Ishikawa (cell line): ENCODE measurements at regions not wholly inside any gene's neighbourhood (a gene's known extent, or its start where the extent isn't known, plus 50 kb on each side); places are given as distances from the start of the nearest gene placed in this dataset.

Experiments
- CEBPB ChIP-seq: IDR thresholded peaks from 2 replicates; pipeline ENCODE4 v1.6.1; 2012
- CREB1 ChIP-seq: IDR thresholded peaks from 2 replicates; pipeline ENCODE4 v1.6.1; 2012; ENCODE audit warnings: low read depth
- EGR1 ChIP-seq: IDR thresholded peaks from 2 replicates; pipeline ENCODE4 v1.6.1; 2012
- EP300 ChIP-seq: IDR thresholded peaks from 2 replicates; pipeline ENCODE4 v1.6.1; 2012; ENCODE audit warnings: borderline replicate concordance
- FOXM1 ChIP-seq: IDR thresholded peaks from 2 replicates; pipeline ENCODE4 v1.6.1; 2012; ENCODE audit warnings: low read depth, borderline replicate concordance
- TAF1 ChIP-seq: IDR thresholded peaks from 2 replicates; pipeline ENCODE4 v1.6.1; 2012; ENCODE audit warnings: low read depth, mild to moderate bottlenecking
- TCF12 ChIP-seq: IDR thresholded peaks from 2 replicates; pipeline ENCODE4 v1.6.1; 2012; ENCODE audit warnings: low read depth
- ZBTB7A ChIP-seq: IDR thresholded peaks from 2 replicates; pipeline ENCODE4 v1.6.1; 2012; ENCODE audit warnings: low read depth
- TF ChIP-seq, protein P1 (sequence below): IDR thresholded peaks from 2 replicates; pipeline ENCODE4 v1.6.1; 2012; ENCODE audit warnings: low read depth, mild to moderate bottlenecking
- TF ChIP-seq, protein P2 (sequence below): IDR thresholded peaks from 2 replicates; pipeline ENCODE4 v1.6.1; 2012

DNA sequence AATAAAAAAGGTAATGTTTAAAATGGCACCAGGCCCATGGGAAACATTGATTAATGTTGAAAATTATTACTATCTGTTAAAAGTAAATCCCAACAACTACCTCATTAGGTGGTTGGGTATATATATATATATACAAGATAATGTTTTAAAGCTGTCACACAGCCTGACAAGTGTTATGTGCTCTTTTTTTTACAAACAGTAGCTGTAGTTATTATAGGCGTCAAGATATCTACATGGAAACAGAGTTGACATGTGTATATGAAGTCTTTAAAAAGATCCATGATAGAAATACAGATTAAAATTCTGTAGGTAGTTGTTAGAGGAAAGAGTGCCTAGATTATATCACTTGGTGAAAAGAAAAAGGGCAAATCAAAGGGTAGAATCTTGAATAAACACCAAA lies 279.9 kb downstream of the SLITRK6 start:
- TF ChIP-seq, protein P1, sequence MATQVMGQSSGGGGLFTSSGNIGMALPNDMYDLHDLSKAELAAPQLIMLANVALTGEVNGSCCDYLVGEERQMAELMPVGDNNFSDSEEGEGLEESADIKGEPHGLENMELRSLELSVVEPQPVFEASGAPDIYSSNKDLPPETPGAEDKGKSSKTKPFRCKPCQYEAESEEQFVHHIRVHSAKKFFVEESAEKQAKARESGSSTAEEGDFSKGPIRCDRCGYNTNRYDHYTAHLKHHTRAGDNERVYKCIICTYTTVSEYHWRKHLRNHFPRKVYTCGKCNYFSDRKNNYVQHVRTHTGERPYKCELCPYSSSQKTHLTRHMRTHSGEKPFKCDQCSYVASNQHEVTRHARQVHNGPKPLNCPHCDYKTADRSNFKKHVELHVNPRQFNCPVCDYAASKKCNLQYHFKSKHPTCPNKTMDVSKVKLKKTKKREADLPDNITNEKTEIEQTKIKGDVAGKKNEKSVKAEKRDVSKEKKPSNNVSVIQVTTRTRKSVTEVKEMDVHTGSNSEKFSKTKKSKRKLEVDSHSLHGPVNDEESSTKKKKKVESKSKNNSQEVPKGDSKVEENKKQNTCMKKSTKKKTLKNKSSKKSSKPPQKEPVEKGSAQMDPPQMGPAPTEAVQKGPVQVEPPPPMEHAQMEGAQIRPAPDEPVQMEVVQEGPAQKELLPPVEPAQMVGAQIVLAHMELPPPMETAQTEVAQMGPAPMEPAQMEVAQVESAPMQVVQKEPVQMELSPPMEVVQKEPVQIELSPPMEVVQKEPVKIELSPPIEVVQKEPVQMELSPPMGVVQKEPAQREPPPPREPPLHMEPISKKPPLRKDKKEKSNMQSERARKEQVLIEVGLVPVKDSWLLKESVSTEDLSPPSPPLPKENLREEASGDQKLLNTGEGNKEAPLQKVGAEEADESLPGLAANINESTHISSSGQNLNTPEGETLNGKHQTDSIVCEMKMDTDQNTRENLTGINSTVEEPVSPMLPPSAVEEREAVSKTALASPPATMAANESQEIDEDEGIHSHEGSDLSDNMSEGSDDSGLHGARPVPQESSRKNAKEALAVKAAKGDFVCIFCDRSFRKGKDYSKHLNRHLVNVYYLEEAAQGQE = no peak
- TF ChIP-seq, protein P2, sequence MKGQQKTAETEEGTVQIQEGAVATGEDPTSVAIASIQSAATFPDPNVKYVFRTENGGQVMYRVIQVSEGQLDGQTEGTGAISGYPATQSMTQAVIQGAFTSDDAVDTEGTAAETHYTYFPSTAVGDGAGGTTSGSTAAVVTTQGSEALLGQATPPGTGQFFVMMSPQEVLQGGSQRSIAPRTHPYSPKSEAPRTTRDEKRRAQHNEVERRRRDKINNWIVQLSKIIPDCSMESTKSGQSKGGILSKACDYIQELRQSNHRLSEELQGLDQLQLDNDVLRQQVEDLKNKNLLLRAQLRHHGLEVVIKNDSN = no peak
- no peak for TF ChIP-seq TCF12
- TF ChIP-seq FOXM1 = no peak
- TF ChIP-seq ZBTB7A = no peak
- no peak for TF ChIP-seq TAF1
- TF ChIP-seq EGR1 = no peak
- TF ChIP-seq CEBPB = no peak
- TF ChIP-seq EP300 = no peak
- no peak for TF ChIP-seq CREB1
